T-cell (primary cell): ENCODE measurements at regions not wholly inside any gene's neighbourhood (a gene's known extent, or its start where the extent isn't known, plus 50 kb on each side); places are given as distances from the start of the nearest gene placed in this dataset.

Source experiments
- ATAC-seq, 4 experiments: fragments of 200-7000 bp in 3 of 4; fragments of 150-1000 bp in 1 of 4; cut with Tn5 transposase; replicated peaks in 1 of 4; 1 replicate in 3 of 4; 2 replicates in 1 of 4; pipeline ENCODE4 v1.10.0; 2021; ENCODE audit warnings: moderate library complexity in 3 of 4, mild to moderate bottlenecking in 2 of 4, moderate number of reproducible peaks in 1 of 4
- CTCF ChIA-PET, 2 donors: fragments of 300-600 bp; sonication (Branson Sonifier 250); formaldehyde crosslinking; loops; one replicate each; lab custom pipeline; 2022; ENCODE audit warnings: antibody characterized with exemption in 2 of 2; lab: Charles Lee
- POLR2A ChIA-PET, 2 donors: fragments of 300-600 bp; sonication (Branson Sonifier 250); formaldehyde crosslinking; loops; one replicate each; lab custom pipeline; 2022; ENCODE audit warnings: antibody characterized with exemption in 2 of 2; lab: Charles Lee
- DNase-seq, 35 experiments: peaks; one replicate each; pipeline versions ENCODE4 v3.0.0 to v3.0.0-alpha.2; 2013 to 2023
- H3K27ac ChIP-seq: one replicate; pipeline ENCODE4 v1.5.1; 2013; ENCODE audit warnings: low read length
- H3K27me3 ChIP-seq, 2 experiments: replicated peaks in 1 of 2; 1 replicate in 1 of 2; 2 replicates in 1 of 2; pipeline versions ENCODE4 v1.6.1 to v1.7.0; 2013; ENCODE audit warnings: low read length in 1 of 2, mixed read lengths in 1 of 2; ENCODE audit not compliant: control insufficient read depth in 2 of 2, insufficient read depth in 2 of 2; ENCODE audit errors: extremely low read depth in 1 of 2
- H3K36me3 ChIP-seq, 2 donors: 1 replicate in 1 of 2; 2 replicates in 1 of 2; pipeline versions ENCODE4 v1.6.1 to v1.7.0; 2013; ENCODE audit warnings: low read length in 1 of 2; ENCODE audit not compliant: control insufficient read depth in 2 of 2, insufficient read depth in 1 of 2; ENCODE audit errors: extremely low read depth in 1 of 2
- H3K4me1 ChIP-seq, 2 experiments: 1 replicate in 1 of 2; 2 replicates in 1 of 2; pipeline versions ENCODE4 v1.6.1 to v1.7.0; 2013; ENCODE audit warnings: low read length in 2 of 2, mixed read lengths in 1 of 2; ENCODE audit not compliant: insufficient read depth in 2 of 2, control insufficient read depth in 1 of 2; ENCODE audit errors: extremely low read depth in 1 of 2
- H3K4me3 ChIP-seq, 2 donors: 1 replicate in 1 of 2; 2 replicates in 1 of 2; pipeline versions ENCODE4 v1.5.1 to v1.7.0; 2013; ENCODE audit warnings: mild to moderate bottlenecking in 2 of 2, low read length in 1 of 2, moderate library complexity in 1 of 2; ENCODE audit not compliant: control insufficient read depth in 1 of 2; ENCODE audit errors: extremely low read depth in 1 of 2
- H3K9me3 ChIP-seq: 2 replicates; pipeline ENCODE4 v1.7.0; 2013
- H3K27ac Mint-ChIP-seq, 2 donors: one replicate each; pipeline ENCODE4 v1.8.0; 2020 to 2021; ENCODE audit warnings: mild to moderate bottlenecking in 2 of 2, mixed read lengths in 2 of 2
- H3K27me3 Mint-ChIP-seq, 2 donors: one replicate each; pipeline ENCODE4 v1.8.0; 2021 to 2022; ENCODE audit warnings: mixed read lengths in 2 of 2
- H3K36me3 Mint-ChIP-seq: one replicate; pipeline ENCODE4 v1.8.0; 2021; ENCODE audit warnings: mixed read lengths
- H3K4me1 Mint-ChIP-seq, 3 donors: one replicate each; pipeline ENCODE4 v1.8.0; 2020 to 2022; ENCODE audit warnings: mixed read lengths in 3 of 3, mild to moderate bottlenecking in 1 of 3
- H3K4me3 Mint-ChIP-seq, 3 donors: one replicate each; pipeline ENCODE4 v1.8.0; 2020 to 2022; ENCODE audit warnings: mild to moderate bottlenecking in 3 of 3, mixed read lengths in 3 of 3, moderate library complexity in 3 of 3
- H3K9me3 Mint-ChIP-seq, 3 donors: one replicate each; pipeline ENCODE4 v1.8.0; 2020 to 2022; ENCODE audit warnings: mixed read lengths in 3 of 3
- WGBS: methylation state at CpG from one replicate; pipeline ENCODE4 v1.1.5; 2013; ENCODE audit warnings: missing lambda C conversion rate; ENCODE audit not compliant: insufficient coverage; 5-methylcytosine and 5-hydroxymethylcytosine counted together

- no peak for ATAC-seq
- no peaks in the 10 kb centered on the region for H3K4me1 Mint-ChIP-seq
- H3K4me3 ChIP-seq: no peak overlapping the region
- H3K27me3 Mint-ChIP-seq: no peaks in the 10 kb centered on the region
- no peaks in the 10 kb centered on the region for H3K9me3 ChIP-seq
- DNase-seq: no peak
- peaks cover 0 to 4% (median 0%) of the 10 kb centered on the region in 3 donors for H3K9me3 Mint-ChIP-seq
- H3K27ac Mint-ChIP-seq: no peak overlapping the region
- WGBS: 88% methylated on average over 2 of the region's 9 CpGs
- ChIA-PET POLR2A (no interaction called here), CTCF (no interaction called here)
- H3K4me3 Mint-ChIP-seq: no peak overlapping the region
- H3K4me1 ChIP-seq: no peaks in the 10 kb centered on the region
- no peaks in the 10 kb centered on the region for H3K36me3 ChIP-seq
- no peaks in the 10 kb centered on the region for H3K27me3 ChIP-seq
- no peak overlapping the region for H3K27ac ChIP-seq
- H3K36me3 Mint-ChIP-seq: no peaks in the 10 kb centered on the region
These were observed 953.8 kb upstream of the ALCAM start for GRCh38 chr3:104412608-104413580.

GRCh38 chr3:104428337-104428925 is 938.3 kb upstream of the ALCAM start:
- Histone ChIP-seq H3K4me3 (no peak overlapping the region), H3K9me3 (no peaks in the 10 kb centered on the region), H3K27ac (no peak overlapping the region), H3K27me3 (no peaks in the 10 kb centered on the region), H3K4me1 (no peaks in the 10 kb centered on the region), H3K36me3 (no peaks in the 10 kb centered on the region)
- ChIA-PET CTCF (interaction anchor here in 1 of 2 donors (0.7 kb wide), 1 partner anchor 313 kb away, joined by 3 read pairs; no protein-coding TSS in a partner anchor), POLR2A (no interaction called here)
- no peaks in the 10 kb centered on the region for H3K4me1 Mint-ChIP-seq
- H3K27ac Mint-ChIP-seq: no peak overlapping the region
- 40% methylated on average over 1 of the region's 2 CpGs for whole genome bisulfite sequencing
- H3K27me3 Mint-ChIP-seq: no peaks in the 10 kb centered on the region
- no peak for ATAC-seq
- no peaks in the 10 kb centered on the region for H3K36me3 Mint-ChIP-seq
- peaks cover 0 to 2% (median 0%) of the 10 kb centered on the region in 3 donors for H3K9me3 Mint-ChIP-seq
- H3K4me3 Mint-ChIP-seq: no peak overlapping the region
- no peak for DNase-seq

- Mint-ChIP-seq H3K9me3 (peaks cover 0 to 2% (median 0%) of the 10 kb centered on the region in 3 donors), H3K4me3 (no peak overlapping the region), H3K27ac (no peak overlapping the region), H3K27me3 (no peaks in the 10 kb centered on the region), H3K36me3 (no peaks in the 10 kb centered on the region), H3K4me1 (no peaks in the 10 kb centered on the region)
- no peak for ATAC-seq
- 44% methylated on average over 1 of the region's 3 CpGs for WGBS
- Histone ChIP-seq H3K4me1 (no peaks in the 10 kb centered on the region), H3K36me3 (no peaks in the 10 kb centered on the region), H3K27me3 (no peaks in the 10 kb centered on the region), H3K27ac (no peak overlapping the region), H3K4me3 (no peak overlapping the region), H3K9me3 (no peaks in the 10 kb centered on the region)
- DNase-seq: no peak
- ChIA-PET POLR2A (no interaction called here), CTCF (no interaction called here)
These were observed 937.0 kb upstream of the ALCAM start for GRCh38 chr3:104429727-104430126.

- Histone ChIP-seq H3K36me3 (no peaks in the 10 kb centered on the region), H3K27ac (no peak overlapping the region), H3K4me3 (no peak overlapping the region), H3K27me3 (no peaks in the 10 kb centered on the region), H3K9me3 (no peaks in the 10 kb centered on the region), H3K4me1 (no peaks in the 10 kb centered on the region)
- H3K36me3 Mint-ChIP-seq: no peaks in the 10 kb centered on the region
- H3K4me3 Mint-ChIP-seq: no peak overlapping the region
- no peaks in the 10 kb centered on the region for H3K4me1 Mint-ChIP-seq
- no peak for DNase-seq
- WGBS: no CpG with 5 or more reads among the region's 1 CpG
- no peak overlapping the region for H3K27ac Mint-ChIP-seq
- no peaks in the 10 kb centered on the region for H3K27me3 Mint-ChIP-seq
- ChIA-PET POLR2A (no interaction called here), CTCF (no interaction called here)
- H3K9me3 Mint-ChIP-seq: no peaks in the 10 kb centered on the region
- no peak for ATAC-seq
These were observed 930.2 kb upstream of the ALCAM start for GRCh38 chr3:104436506-104436905.

- no peak for ATAC-seq
- Mint-ChIP-seq H3K4me1 (no peaks in the 10 kb centered on the region), H3K27me3 (no peaks in the 10 kb centered on the region), H3K27ac (no peak overlapping the region), H3K36me3 (no peaks in the 10 kb centered on the region), H3K9me3 (no peaks in the 10 kb centered on the region), H3K4me3 (no peak overlapping the region)
- Histone ChIP-seq H3K9me3 (no peaks in the 10 kb centered on the region), H3K27ac (no peak overlapping the region), H3K4me1 (no peaks in the 10 kb centered on the region), H3K36me3 (no peaks in the 10 kb centered on the region), H3K4me3 (no peak overlapping the region), H3K27me3 (no peaks in the 10 kb centered on the region)
- ChIA-PET POLR2A (no interaction called here), CTCF (no interaction called here)
- 50% methylated on average over 1 of the region's 4 CpGs for WGBS
- no peak for DNase-seq
These were observed 929.5 kb upstream of the ALCAM start for GRCh38 chr3:104437131-104437750.

GRCh38 chr3:104437891-104438290 is 928.8 kb upstream of the ALCAM start:
- Histone ChIP-seq H3K36me3 (no peaks in the 10 kb centered on the region), H3K9me3 (no peaks in the 10 kb centered on the region), H3K27me3 (no peaks in the 10 kb centered on the region), H3K27ac (no peak overlapping the region), H3K4me3 (no peak overlapping the region), H3K4me1 (no peaks in the 10 kb centered on the region)
- ChIA-PET POLR2A (no interaction called here), CTCF (no interaction called here)
- Mint-ChIP-seq H3K9me3 (no peaks in the 10 kb centered on the region), H3K27ac (no peak overlapping the region), H3K36me3 (no peaks in the 10 kb centered on the region), H3K4me1 (no peaks in the 10 kb centered on the region), H3K4me3 (no peak overlapping the region), H3K27me3 (no peaks in the 10 kb centered on the region)
- WGBS: no CpG with 5 or more reads among the region's 1 CpG
- ATAC-seq (no peak), DNase-seq (no peak)
